Vagina (tissue), 2 donors: ENCODE measurements at regions not wholly inside any gene's neighbourhood (a gene's known extent, or its start where the extent isn't known, plus 50 kb on each side); places are given as distances from the start of the nearest gene placed in this dataset.

Experiments used
- DNase-seq, 2 donors: peaks; one replicate each; pipeline ENCODE4 v3.0.0-alpha.2; 2017; ENCODE audit errors: extremely low spot score in 2 of 2
- H3K27ac ChIP-seq: fragments of 200-600 bp; sonication (generic); one replicate; pipeline ENCODE4 v1.5.1; 2019
- H3K27me3 ChIP-seq: fragments of 200-600 bp; sonication (generic); one replicate; pipeline ENCODE4 v1.5.1; 2019
- H3K36me3 ChIP-seq, 2 donors: fragments of 200-600 bp; sonication (generic); one replicate each; pipeline ENCODE4 v1.5.1; 2017 to 2019
- H3K4me1 ChIP-seq: fragments of 200-600 bp; sonication (generic); one replicate; pipeline ENCODE4 v1.5.1; 2019
- H3K4me3 ChIP-seq, 2 donors: fragments of 200-600 bp; sonication (generic); 1 replicate in 1 of 2; 2 replicates in 1 of 2; pipeline ENCODE4 v1.5.1; 2016 to 2019
- H3K9me3 ChIP-seq: fragments of 200-600 bp; sonication (generic); one replicate; pipeline ENCODE4 v1.5.1; 2019
- CTCF ChIP-seq, 3 experiments: fragments of 450-650 bp in 2 of 3; fragments of 200-600 bp in 1 of 3; sonication (generic) in 1 of 3; IDR thresholded peaks; one replicate each; pipeline ENCODE4 v1.5.1; 2017 to 2019; ENCODE audit warnings: antibody characterized with exemption in 3 of 3, mild to moderate bottlenecking in 2 of 3, moderate library complexity in 2 of 3
- POLR2A ChIP-seq, 2 donors: fragments of 450-650 bp; IDR thresholded peaks; one replicate each; pipeline ENCODE4 v1.6.1; 2017; ENCODE audit warnings: antibody characterized with exemption in 2 of 2, mild to moderate bottlenecking in 2 of 2, moderate library complexity in 2 of 2
- POLR2AphosphoS5 ChIP-seq, 2 donors: sonication (generic); formaldehyde crosslinking; IDR thresholded peaks; one replicate each; pipeline ENCODE4 v1.9.0; 2017; ENCODE audit warnings: antibody characterized with exemption in 2 of 2, mild to moderate bottlenecking in 2 of 2, low read depth in 1 of 2; ENCODE audit not compliant: insufficient read depth in 1 of 2
- intact Hi-C: fragments of 100-400 bp; cut with DNase I; formaldehyde crosslinking; loops from one replicate; pipeline ENCODE4 v1.15.1; 2023

- Histone ChIP-seq H3K27ac (no peak overlapping the region), H3K4me3 (no peak overlapping the region), H3K36me3 (no peaks in the 10 kb centered on the region), H3K9me3 (no peaks in the 10 kb centered on the region), H3K4me1 (peaks cover 16% of the 10 kb centered on the region), H3K27me3 (no peaks in the 10 kb centered on the region)
- no peak for DNase-seq
- TF ChIP-seq POLR2A (IDR thresholded peaks at IDR 0.05) (no peak), POLR2AphosphoS5 (IDR thresholded peaks at IDR 0.05; ENCODE audit: insufficient read depth in 1 of 2, low read depth in 1 of 2) (no peak), CTCF (IDR thresholded peaks at IDR 0.05) (no peak)
- intact Hi-C loops, result no loop called here
These were observed 239.7 kb downstream of the CSNK1G3 start for GRCh38 chr5:123751670-123752069.

- no peak overlapping the region for H3K4me3 ChIP-seq
These were observed 236.3 kb downstream of the CSNK1G3 start for GRCh38 chr5:123748239-123748638.

GRCh38 chr5:123746683-123747360 lies 234.8 kb downstream of the CSNK1G3 start:
- no peaks in the 10 kb centered on the region for H3K27me3 ChIP-seq
- intact Hi-C loops, result no loop called here

More at GRCh38 chr5:123748239-123748638, 236.3 kb downstream of the CSNK1G3 start:
- H3K36me3 ChIP-seq, result no peaks in the 10 kb centered on the region
- H3K27me3 ChIP-seq, result no peaks in the 10 kb centered on the region
- DNase-seq, result no peak
- H3K27ac ChIP-seq, result no peak overlapping the region
- no peak for TF ChIP-seq POLR2AphosphoS5 (IDR thresholded peaks at IDR 0.05; ENCODE audit: insufficient read depth in 1 of 2, low read depth in 1 of 2)
- no peak for TF ChIP-seq POLR2A (IDR thresholded peaks at IDR 0.05)
- no peak for TF ChIP-seq CTCF (IDR thresholded peaks at IDR 0.05)
- intact Hi-C loops, result no loop called here
- peaks cover 10% of the 10 kb centered on the region for H3K4me1 ChIP-seq
- no peaks in the 10 kb centered on the region for H3K9me3 ChIP-seq

GRCh38 chr5:123743990-123744583 lies 232.1 kb downstream of the CSNK1G3 start:
- Histone ChIP-seq H3K27ac (no peak overlapping the region), H3K4me3 (no peak overlapping the region), H3K27me3 (no peaks in the 10 kb centered on the region), H3K4me1 (no peaks in the 10 kb centered on the region), H3K36me3 (no peaks in the 10 kb centered on the region), H3K9me3 (no peaks in the 10 kb centered on the region)
- intact Hi-C loops, result no loop called here
- DNase-seq, result no peak
- TF ChIP-seq POLR2A (IDR thresholded peaks at IDR 0.05) (no peak), CTCF (IDR thresholded peaks at IDR 0.05) (no peak), POLR2AphosphoS5 (IDR thresholded peaks at IDR 0.05; ENCODE audit: insufficient read depth in 1 of 2, low read depth in 1 of 2) (no peak)

More at GRCh38 chr5:123746683-123747360, 234.8 kb downstream of the CSNK1G3 start:
- Histone ChIP-seq H3K36me3 (no peaks in the 10 kb centered on the region), H3K4me3 (no peak overlapping the region), H3K9me3 (no peaks in the 10 kb centered on the region), H3K4me1 (no peaks in the 10 kb centered on the region), H3K27ac (no peak overlapping the region)
- DNase-seq, result no peak
- TF ChIP-seq POLR2A (IDR thresholded peaks at IDR 0.05), result no peak
- TF ChIP-seq CTCF (IDR thresholded peaks at IDR 0.05), result no peak
- TF ChIP-seq POLR2AphosphoS5 (IDR thresholded peaks at IDR 0.05; ENCODE audit: insufficient read depth in 1 of 2, low read depth in 1 of 2), result no peak

GRCh38 chr5:123735384-123735783 lies 223.4 kb downstream of the CSNK1G3 start:
- Histone ChIP-seq H3K27ac (no peak overlapping the region), H3K4me1 (no peaks in the 10 kb centered on the region), H3K36me3 (no peaks in the 10 kb centered on the region), H3K4me3 (no peak overlapping the region), H3K9me3 (no peaks in the 10 kb centered on the region), H3K27me3 (no peaks in the 10 kb centered on the region)
- DNase-seq, result no peak
- TF ChIP-seq POLR2AphosphoS5 (IDR thresholded peaks at IDR 0.05; ENCODE audit: insufficient read depth in 1 of 2, low read depth in 1 of 2) (no peak), CTCF (IDR thresholded peaks at IDR 0.05) (no peak), POLR2A (IDR thresholded peaks at IDR 0.05) (no peak)
- intact Hi-C loops, result no loop called here
